ENCODE measurements at regions not wholly inside any gene's neighbourhood (a gene's known extent, or its start where the extent isn't known, plus 50 kb on each side); places are given as distances from the start of the nearest gene placed in this dataset.

DNA sequence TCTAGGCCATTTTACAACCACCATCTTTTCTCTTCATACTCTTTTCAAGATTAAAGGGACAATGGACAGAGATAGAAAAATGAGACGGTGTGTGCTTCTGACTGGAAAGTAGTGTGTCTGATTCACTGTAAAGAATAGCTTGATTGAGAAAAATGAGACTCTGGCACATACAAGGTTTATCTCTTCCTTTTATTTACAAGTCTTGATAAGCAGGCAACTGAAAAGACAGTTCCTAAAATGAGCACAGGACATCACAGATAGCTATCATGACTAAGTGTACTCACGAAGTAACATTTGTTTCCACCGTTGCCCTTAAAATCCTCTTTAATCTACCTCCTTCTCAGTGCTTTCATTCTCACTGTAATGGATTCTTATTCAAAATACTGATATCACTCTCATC is 383.0 kb downstream of the TBC1D32 start:
- Histone ChIP-seq H3K4me3 (replicated peaks; ENCODE audit: insufficient read depth, low read length) (no peak overlapping the region), H3K27ac (replicated peaks) (no peak overlapping the region), H3K27me3 (ENCODE audit: insufficient read depth, poor library complexity, severe bottlenecking) (no peaks in the 10 kb centered on the region)
- DNase-seq (ENCODE audit: low read depth in 1 of 2, low spot score in 1 of 2), result no peak
- TF ChIP-seq SPI1 (IDR thresholded peaks at IDR 0.05; ENCODE audit: borderline replicate concordance, low read depth) (no peak), POLR2AphosphoS5 (IDR thresholded peaks at IDR 0.05; ENCODE audit: low read depth) (no peak), GABPA (IDR thresholded peaks at IDR 0.05; ENCODE audit: low read depth) (no peak)
- TF ChIP-seq, protein P1, sequence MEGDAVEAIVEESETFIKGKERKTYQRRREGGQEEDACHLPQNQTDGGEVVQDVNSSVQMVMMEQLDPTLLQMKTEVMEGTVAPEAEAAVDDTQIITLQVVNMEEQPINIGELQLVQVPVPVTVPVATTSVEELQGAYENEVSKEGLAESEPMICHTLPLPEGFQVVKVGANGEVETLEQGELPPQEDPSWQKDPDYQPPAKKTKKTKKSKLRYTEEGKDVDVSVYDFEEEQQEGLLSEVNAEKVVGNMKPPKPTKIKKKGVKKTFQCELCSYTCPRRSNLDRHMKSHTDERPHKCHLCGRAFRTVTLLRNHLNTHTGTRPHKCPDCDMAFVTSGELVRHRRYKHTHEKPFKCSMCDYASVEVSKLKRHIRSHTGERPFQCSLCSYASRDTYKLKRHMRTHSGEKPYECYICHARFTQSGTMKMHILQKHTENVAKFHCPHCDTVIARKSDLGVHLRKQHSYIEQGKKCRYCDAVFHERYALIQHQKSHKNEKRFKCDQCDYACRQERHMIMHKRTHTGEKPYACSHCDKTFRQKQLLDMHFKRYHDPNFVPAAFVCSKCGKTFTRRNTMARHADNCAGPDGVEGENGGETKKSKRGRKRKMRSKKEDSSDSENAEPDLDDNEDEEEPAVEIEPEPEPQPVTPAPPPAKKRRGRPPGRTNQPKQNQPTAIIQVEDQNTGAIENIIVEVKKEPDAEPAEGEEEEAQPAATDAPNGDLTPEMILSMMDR (IDR thresholded peaks at IDR 0.05; ENCODE audit: insufficient read depth, low read length), result no peak
- TF ChIP-seq, protein P2, sequence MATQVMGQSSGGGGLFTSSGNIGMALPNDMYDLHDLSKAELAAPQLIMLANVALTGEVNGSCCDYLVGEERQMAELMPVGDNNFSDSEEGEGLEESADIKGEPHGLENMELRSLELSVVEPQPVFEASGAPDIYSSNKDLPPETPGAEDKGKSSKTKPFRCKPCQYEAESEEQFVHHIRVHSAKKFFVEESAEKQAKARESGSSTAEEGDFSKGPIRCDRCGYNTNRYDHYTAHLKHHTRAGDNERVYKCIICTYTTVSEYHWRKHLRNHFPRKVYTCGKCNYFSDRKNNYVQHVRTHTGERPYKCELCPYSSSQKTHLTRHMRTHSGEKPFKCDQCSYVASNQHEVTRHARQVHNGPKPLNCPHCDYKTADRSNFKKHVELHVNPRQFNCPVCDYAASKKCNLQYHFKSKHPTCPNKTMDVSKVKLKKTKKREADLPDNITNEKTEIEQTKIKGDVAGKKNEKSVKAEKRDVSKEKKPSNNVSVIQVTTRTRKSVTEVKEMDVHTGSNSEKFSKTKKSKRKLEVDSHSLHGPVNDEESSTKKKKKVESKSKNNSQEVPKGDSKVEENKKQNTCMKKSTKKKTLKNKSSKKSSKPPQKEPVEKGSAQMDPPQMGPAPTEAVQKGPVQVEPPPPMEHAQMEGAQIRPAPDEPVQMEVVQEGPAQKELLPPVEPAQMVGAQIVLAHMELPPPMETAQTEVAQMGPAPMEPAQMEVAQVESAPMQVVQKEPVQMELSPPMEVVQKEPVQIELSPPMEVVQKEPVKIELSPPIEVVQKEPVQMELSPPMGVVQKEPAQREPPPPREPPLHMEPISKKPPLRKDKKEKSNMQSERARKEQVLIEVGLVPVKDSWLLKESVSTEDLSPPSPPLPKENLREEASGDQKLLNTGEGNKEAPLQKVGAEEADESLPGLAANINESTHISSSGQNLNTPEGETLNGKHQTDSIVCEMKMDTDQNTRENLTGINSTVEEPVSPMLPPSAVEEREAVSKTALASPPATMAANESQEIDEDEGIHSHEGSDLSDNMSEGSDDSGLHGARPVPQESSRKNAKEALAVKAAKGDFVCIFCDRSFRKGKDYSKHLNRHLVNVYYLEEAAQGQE (IDR thresholded peaks at IDR 0.05; ENCODE audit: insufficient replicate concordance, low read depth), result no peak

DNA sequence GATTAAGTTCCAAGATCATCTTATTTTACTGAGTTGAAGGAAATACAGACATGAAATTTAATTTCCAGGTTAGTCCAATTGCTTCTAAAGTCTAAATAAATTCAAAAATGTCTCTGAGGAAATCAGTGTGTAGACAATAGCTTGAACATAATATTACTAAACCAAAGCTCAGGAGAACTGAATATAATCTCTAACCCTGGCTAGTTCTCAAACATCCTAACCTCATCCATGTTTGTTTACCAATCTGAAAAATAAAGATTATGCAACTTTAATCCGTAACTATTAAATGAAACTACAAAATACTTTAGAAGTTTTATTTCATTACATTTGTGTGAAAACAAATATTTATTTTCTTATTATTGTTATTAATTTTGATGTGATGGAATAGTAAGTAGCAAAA is 387.2 kb downstream of the TBC1D32 start:
- TF ChIP-seq, protein P1 (IDR thresholded peaks at IDR 0.05; ENCODE audit: insufficient read depth, low read length), result no peak
- TF ChIP-seq SPI1 (IDR thresholded peaks at IDR 0.05; ENCODE audit: borderline replicate concordance, low read depth), result no peak
- TF ChIP-seq, protein P2 (IDR thresholded peaks at IDR 0.05; ENCODE audit: insufficient replicate concordance, low read depth), result no peak
- no peak for TF ChIP-seq GABPA (IDR thresholded peaks at IDR 0.05; ENCODE audit: low read depth)
- no peak for TF ChIP-seq POLR2AphosphoS5 (IDR thresholded peaks at IDR 0.05; ENCODE audit: low read depth)
- Histone ChIP-seq H3K27me3 (ENCODE audit: insufficient read depth, poor library complexity, severe bottlenecking) (no peaks in the 10 kb centered on the region), H3K4me3 (replicated peaks; ENCODE audit: insufficient read depth, low read length) (no peak overlapping the region), H3K27ac (replicated peaks) (no peak overlapping the region)
- no peak for DNase-seq (ENCODE audit: low read depth in 1 of 2, low spot score in 1 of 2)

DNA sequence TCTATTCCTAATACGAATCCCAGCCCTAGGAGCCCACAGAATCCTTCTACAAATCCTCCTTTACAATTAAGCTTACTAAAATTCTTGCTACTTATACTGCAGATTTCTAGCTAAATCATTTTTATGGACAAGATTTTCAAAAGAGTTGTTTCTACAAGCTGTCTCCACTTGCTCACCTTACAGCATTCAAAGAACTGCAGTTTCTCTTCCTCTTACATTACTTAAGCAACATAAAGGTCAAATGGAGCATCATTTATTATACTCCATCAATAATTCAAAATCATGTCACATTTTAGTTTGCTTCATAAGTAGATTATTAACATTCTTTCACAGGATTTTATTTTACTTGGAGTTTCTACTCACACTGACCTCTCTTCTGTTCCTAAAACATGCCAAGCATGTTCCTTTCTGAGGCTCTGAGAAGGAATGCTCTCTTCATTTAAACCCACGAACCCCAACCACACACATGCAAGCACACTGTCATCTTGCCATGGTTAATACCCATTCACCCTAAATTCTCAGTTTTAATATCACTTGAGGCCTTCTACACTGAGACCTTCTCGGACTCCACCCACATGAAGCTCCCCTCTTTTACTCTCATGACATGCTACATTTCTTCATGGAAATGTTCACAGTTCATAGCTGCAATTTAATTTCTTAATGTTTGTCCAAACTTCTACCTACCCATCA is 388.2 kb downstream of the TBC1D32 start:
- no peak overlapping the region for H3K27ac ChIP-seq (replicated peaks)
- no peaks in the 10 kb centered on the region for H3K27me3 ChIP-seq (ENCODE audit: insufficient read depth, poor library complexity, severe bottlenecking)
- no peak for TF ChIP-seq POLR2AphosphoS5 (IDR thresholded peaks at IDR 0.05; ENCODE audit: low read depth)
- TF ChIP-seq GABPA (IDR thresholded peaks at IDR 0.05; ENCODE audit: low read depth), result no peak
- TF ChIP-seq, protein P2 (IDR thresholded peaks at IDR 0.05; ENCODE audit: insufficient replicate concordance, low read depth), result no peak
- TF ChIP-seq, protein P1 (IDR thresholded peaks at IDR 0.05; ENCODE audit: insufficient read depth, low read length), result no peak
- no peak for TF ChIP-seq SPI1 (IDR thresholded peaks at IDR 0.05; ENCODE audit: borderline replicate concordance, low read depth)
- no peak overlapping the region for H3K4me3 ChIP-seq (replicated peaks; ENCODE audit: insufficient read depth, low read length)
- no peak for DNase-seq (ENCODE audit: low read depth in 1 of 2, low spot score in 1 of 2)

Data from HL-60 (cell line).